GM21619 (cell line): ENCODE measurements at regions not wholly inside any gene's neighbourhood (a gene's known extent, or its start where the extent isn't known, plus 50 kb on each side); places are given as distances from the start of the nearest gene placed in this dataset.

Experiments
- ATAC-seq: cut with Tn5 transposase; IDR thresholded peaks from one replicate; pipeline ENCODE4 v1.9.1; 2021; ENCODE audit not compliant: unreplicated experiment

DNA sequence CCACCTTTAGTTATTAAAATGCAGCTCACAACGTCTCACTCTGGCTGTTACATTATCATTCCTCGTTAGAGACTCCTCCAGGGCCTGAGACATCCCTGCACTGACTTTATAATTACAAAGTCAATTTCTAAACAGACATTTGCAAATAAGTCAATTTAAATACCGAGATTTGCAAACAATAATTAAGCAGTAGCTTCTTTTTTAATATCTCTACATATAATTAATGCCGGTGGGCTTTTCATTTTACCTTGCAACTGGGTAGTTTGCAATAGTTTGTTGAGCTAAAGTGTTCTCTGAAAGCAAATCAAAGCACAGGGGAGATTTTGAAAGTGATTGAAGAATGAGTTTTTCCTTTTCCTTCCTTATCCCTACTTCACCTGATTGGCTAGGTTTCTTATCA is 154.4 kb downstream of the TLR4 start:
- no peak for ATAC-seq

GRCh38 chr9:117860849-117861248 is 156.6 kb downstream of the TLR4 start:
- no peak for ATAC-seq

DNA sequence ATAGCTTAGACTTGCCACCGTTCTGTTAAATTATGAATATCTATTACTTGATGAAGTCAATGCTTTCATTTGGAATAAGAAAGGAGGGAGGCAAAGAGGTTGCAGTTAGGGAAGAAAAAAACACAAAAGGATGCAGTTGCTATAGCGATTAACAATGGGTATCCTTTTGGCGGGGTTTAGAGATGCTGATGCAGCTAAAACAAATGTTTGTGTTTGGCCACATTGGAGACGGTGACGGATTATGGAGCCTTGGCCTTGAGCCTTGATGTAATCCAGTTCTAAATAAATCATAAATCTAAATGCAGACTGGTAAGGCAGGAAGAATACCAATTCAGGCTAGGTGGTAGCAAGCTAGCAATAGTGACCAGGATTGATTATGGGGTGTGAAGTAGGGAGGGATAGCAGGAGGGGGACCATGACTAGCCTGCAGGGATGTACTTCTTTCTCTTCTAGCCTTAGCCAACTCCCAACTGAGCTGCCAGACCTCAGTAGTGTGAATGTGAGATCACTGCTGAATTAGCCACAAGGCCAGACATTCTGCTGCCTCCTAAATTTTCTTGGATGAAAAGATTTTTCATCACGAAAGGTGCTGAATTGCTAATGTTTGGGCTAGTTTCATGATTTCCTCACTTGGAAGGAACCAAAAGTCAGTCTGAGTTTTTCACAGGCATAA is 160.3 kb downstream of the TLR4 start:
- no peak for ATAC-seq

DNA sequence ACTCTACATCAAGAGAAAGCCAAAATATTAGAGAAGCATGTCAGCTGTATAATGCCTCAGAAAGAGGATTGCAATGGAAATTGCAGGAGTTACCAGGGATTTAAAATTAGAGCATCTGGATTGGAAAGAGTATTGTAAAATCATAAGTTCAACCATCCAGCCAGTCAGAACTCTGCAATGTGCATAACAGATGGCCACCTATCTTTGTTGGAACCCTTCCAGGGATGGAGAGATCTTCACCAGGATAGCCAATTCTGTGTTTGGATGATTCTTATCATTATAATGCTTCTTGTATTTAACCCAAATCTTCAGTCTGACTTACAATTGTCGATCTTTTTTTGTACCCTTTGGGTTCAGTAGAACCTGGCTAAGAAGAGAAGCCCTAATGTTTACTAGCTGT is 164.4 kb downstream of the TLR4 start:
- no peak for ATAC-seq

GRCh38 chr9:117869287-117869686 is 165.1 kb downstream of the TLR4 start:
- no peak for ATAC-seq

DNA sequence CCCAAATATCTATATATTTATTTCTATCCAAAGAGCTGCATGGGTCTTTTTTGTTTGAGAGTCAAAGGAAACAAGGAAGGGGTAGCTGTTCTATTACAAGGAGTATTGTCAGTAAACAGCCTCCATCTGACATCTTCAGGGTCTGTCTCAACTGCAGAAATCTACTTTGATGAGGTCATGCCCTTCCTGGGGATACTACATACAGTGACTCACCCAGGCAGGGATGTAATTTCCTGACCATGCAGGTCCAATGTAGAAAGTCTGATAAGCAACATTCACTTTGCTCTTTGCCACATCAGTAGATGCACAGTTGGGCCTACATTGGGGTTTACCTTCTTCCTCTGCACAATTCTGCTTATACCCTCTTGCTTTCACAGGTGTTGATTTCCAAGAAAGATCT is 165.5 kb downstream of the TLR4 start:
- ATAC-seq, result no peak

- no peak for ATAC-seq
Observed at GRCh38 chr9:117873664-117874063, 169.5 kb downstream of the TLR4 start.

GRCh38 chr9:117875886-117876285 is 171.7 kb downstream of the TLR4 start:
- no peak for ATAC-seq

DNA sequence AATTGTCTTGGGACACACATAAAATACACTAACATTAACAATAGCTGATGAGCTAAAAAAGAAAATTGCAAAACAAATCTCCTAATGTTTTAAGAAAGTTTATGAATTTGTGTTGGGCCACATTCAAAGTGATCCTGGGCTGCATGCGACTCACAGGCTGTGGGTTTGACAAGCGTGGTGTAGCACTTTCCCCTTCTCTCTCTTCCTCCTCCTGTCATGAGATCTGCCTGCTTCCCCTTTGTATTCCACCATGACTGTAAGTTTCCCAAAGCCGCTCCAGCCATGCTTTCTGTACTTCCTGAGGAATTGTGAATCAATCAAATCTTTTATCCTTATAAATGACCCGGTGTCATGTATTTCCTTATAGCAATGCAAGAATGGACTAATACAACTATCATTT is 178.0 kb downstream of the TLR4 start:
- no peak for ATAC-seq

GRCh38 chr9:117886616-117887015 is 182.4 kb downstream of the TLR4 start:
- no peak for ATAC-seq

DNA sequence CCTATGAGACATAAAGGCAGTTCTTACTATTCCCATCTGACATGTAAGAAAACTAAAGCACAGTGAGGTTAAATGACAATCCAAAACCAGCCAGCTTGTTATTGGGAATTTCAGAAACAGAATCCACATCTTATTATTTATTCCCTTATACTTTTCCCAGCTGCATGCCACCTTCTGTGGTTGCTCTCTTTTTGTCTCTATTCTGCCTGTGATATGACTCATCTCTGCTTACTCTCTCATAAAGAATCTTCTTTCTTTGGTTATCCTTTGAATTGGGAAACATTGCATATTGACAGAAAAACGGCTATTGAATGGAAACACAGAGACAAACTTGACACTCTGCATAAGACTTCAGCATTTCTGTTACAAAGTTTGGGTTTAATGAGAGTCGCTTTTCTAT is 183.2 kb downstream of the TLR4 start:
- ATAC-seq, result no peak

- ATAC-seq, result no peak
Observed at GRCh38 chr9:117887941-117888340, 183.7 kb downstream of the TLR4 start.

- no peak for ATAC-seq
Observed at GRCh38 chr9:117903453-117903852, 199.2 kb downstream of the TLR4 start.

DNA sequence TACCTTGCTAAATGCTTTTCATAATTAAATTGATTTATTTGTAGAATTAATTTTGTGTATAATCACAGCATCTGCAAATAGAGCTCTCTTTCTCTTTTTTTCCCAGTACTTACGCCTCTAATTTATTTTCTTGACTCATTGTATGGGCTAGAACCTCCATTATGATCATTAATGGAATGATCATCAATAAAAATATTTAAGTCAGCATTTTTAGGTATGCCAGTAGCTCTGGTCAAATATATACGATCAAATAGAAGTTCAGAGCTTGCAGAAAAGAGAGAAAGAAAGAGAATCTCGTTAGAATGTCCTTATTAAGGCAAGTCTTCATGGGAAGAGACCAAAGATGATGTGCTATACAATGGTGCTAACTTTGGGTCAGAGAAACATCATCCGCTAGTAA is 202.6 kb downstream of the TLR4 start:
- ATAC-seq, result no peak

DNA sequence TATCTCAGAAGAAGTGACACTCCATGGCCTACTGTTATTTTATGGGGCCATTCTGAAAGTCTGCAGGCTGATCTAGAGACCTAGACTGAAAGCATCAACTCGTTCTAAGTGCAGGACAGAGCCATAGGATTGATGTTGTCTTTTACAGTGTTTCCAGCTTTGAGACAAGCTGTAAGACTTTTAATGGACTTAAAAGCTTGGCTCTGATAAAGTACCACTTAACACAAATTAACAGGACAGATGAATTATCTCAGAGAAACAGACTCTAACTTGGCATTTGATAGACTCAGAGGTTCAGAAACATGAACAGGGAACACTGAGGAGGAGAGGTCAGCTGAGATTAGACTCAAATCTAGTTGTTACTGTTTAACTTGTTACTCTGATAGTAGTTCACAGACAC is 203.2 kb downstream of the TLR4 start:
- ATAC-seq, result no peak

DNA sequence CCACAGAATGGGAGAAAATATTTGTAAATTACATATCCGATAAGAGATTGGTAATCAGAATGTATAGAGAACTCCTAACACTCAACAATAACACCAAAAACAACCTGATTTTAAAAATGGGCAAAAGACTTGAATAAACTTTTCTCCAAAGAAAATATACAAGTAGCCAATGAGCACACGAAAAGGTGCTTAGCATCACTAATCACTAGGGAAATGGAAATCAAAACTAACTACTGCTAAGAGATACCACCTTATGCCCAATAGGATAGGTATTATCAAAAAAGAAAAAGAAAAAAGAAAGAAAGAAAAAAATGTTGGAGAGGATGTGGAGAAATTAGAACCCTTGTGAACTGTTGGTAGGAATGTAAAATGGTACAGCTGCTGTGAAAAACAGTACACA is 212.1 kb downstream of the TLR4 start:
- no peak for ATAC-seq

GRCh38 chr9:117917873-117918272 is 213.7 kb downstream of the TLR4 start:
- ATAC-seq, result no peak

DNA sequence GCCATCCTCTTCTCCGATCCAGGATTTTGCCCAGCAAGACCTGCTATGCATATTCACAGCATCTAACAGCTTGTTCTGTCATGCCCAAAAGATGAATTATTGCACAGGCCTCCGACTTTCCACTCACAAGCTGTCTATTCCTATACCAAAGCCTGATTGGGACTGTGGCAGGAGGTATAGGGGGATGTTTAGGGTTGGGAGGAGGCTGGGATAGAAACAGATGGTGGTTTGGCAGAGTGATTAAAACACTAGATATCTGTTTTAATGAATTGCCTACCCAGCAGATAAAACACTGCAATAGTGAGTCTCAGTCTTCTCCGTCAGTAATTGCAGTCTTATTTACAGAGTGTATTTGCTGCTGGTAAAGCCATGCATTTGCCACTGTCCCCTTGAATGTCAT is 215.3 kb downstream of the TLR4 start:
- no peak for ATAC-seq

DNA sequence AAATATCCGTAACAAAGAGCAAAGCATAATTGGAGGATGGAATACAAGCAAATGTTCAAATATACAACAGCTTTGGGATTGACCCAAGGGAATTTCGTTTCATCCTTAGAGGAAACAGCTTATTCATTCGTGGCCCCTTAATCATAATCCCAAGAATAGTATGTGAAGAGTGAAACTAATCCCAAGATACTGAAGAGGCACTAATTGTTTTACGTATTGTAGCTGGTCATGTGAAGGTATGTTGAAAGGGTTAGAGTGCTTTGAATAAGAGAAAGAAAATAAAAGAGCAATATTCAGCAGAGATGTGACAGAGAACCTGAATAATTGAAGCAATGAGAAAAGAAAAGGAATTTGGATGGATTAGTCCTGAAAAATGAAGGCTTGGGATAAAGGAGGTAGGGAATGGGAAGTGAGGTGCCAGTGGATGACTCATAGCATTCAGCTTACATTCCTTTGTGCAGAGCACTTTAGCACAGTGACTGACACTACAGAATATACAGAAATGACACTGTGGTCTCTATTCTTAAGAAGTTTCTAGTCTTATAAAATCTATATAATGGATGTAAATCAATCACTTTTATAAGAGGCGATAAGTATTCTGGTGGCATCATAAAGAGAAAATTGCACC is 221.9 kb downstream of the TLR4 start:
- ATAC-seq, result no peak

DNA sequence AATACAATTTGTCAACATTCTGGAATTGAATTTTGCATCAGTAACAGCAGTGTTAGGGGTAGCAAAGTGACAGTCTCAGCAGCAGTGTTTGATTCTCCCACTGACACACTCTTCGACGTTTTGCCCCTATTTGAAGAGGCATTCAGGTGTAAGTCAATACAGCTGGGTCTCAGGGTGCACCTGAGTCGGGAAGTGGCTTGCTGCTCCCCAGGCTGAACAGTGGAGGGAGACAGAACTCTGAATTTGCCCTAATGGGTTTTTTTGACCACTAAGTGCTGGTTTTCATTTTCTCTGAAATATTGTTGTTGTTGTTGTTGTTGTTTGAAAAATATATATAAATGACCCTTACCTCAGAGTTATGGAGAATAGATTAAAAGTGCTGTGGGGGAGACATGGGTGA is 223.2 kb downstream of the TLR4 start:
- ATAC-seq, result no peak

GRCh38 chr9:117929868-117930267 is 225.7 kb downstream of the TLR4 start:
- ATAC-seq, result no peak

GRCh38 chr9:117932585-117932984 is 228.4 kb downstream of the TLR4 start:
- no peak for ATAC-seq
